ENCODE measurements at regions not wholly inside any gene's neighbourhood (a gene's known extent, or its start where the extent isn't known, plus 50 kb on each side); places are given as distances from the start of the nearest gene placed in this dataset.

GRCh38 chr13:33472446-33472845 lies 186.9 kb upstream of the STARD13 start:
- no peak for DNase-seq

- DNase-seq: no peak
Observed at GRCh38 chr13:33479105-33479504, 193.6 kb upstream of the STARD13 start.

GRCh38 chr13:33480561-33480960 lies 195.0 kb upstream of the STARD13 start:
- DNase-seq: no peak

GRCh38 chr13:33483471-33483870 lies 197.9 kb upstream of the STARD13 start:
- no peak for DNase-seq

GRCh38 chr13:33485247-33485646 lies 199.7 kb upstream of the STARD13 start:
- no peak for DNase-seq

- no peak for DNase-seq
Observed at GRCh38 chr13:33487575-33488243, 202.2 kb upstream of the STARD13 start.

GRCh38 chr13:33489563-33489962 lies 204.0 kb upstream of the STARD13 start:
- DNase-seq: no peak

- no peak for DNase-seq
Observed at GRCh38 chr13:33490461-33491327, 205.1 kb upstream of the STARD13 start.

GRCh38 chr13:33493672-33494365 lies 208.3 kb upstream of the STARD13 start:
- DNase-seq: no peak

- DNase-seq: no peak
Observed at GRCh38 chr13:33494596-33495204, 209.1 kb upstream of the STARD13 start.

- no peak for DNase-seq
Observed at GRCh38 chr13:33496336-33496735, 210.8 kb upstream of the STARD13 start.

- no peak for DNase-seq
Observed at GRCh38 chr13:33497146-33497845, 211.7 kb upstream of the STARD13 start.

GRCh38 chr13:33508060-33508459 lies 222.5 kb upstream of the STARD13 start:
- DNase-seq: no peak

GRCh38 chr13:33509642-33510229 lies 224.2 kb upstream of the STARD13 start:
- DNase-seq: no peak

GRCh38 chr13:33510350-33510970 lies 224.9 kb upstream of the STARD13 start:
- DNase-seq: no peak

- no peak for DNase-seq
Observed at GRCh38 chr13:33512880-33513554, 227.5 kb upstream of the STARD13 start.

GRCh38 chr13:33514362-33514761 lies 228.8 kb upstream of the STARD13 start:
- DNase-seq: no peak

GRCh38 chr13:33515146-33515545 lies 229.6 kb upstream of the STARD13 start:
- no peak for DNase-seq

GRCh38 chr13:33518452-33518851 lies 232.9 kb upstream of the STARD13 start:
- no peak for DNase-seq

GRCh38 chr13:33519561-33520467 lies 234.3 kb upstream of the STARD13 start:
- DNase-seq: no peak
